Left renal cortex interstitium (tissue), 4 donors: ENCODE measurements at regions not wholly inside any gene's neighbourhood (a gene's known extent, or its start where the extent isn't known, plus 50 kb on each side); places are given as distances from the start of the nearest gene placed in this dataset.
A peak's percentile ranks its signal among the peaks of the same experiment; 100 is the strongest.

Experiments
- DNase-seq, 4 donors: peaks; one replicate each; pipeline ENCODE4 v3.0.0-alpha.2; 2013; ENCODE audit warnings: low read depth in 4 of 4, low spot score in 2 of 4, missing footprints in 1 of 4

- no peak for DNase-seq
Observed at GRCh38 chr5:77157732-77158532, 52.5 kb upstream of the PDE8B start.

GRCh38 chr5:77156379-77156778 is 54.1 kb upstream of the PDE8B start:
- no peak for DNase-seq

- no peak for DNase-seq
Observed at GRCh38 chr5:77155179-77155785, 55.2 kb upstream of the PDE8B start.

- DNase-seq: no peak
Observed at GRCh38 chr5:77152441-77152840, 58.0 kb upstream of the PDE8B start.

- DNase-seq: no peak
Observed at GRCh38 chr5:77151501-77151900, 59.0 kb upstream of the PDE8B start.

GRCh38 chr5:77146896-77147295 is 59.8 kb upstream of the ZBED3 start:
- DNase-seq: no peak

GRCh38 chr5:77145666-77146065 is 58.6 kb upstream of the ZBED3 start:
- DNase-seq: no peak

- DNase-seq: no peak
Observed at GRCh38 chr5:77144837-77145139, 57.7 kb upstream of the ZBED3 start.

- DNase-seq: peak in 2 of 4 donors; percentile 39 to 65
Observed at GRCh38 chr5:77143998-77144836, 57.1 kb upstream of the ZBED3 start.

GRCh38 chr5:77140350-77140749 is 53.3 kb upstream of the ZBED3 start:
- no peak for DNase-seq

- DNase-seq: peak in 3 of 4 donors; percentile 1 to 28 (median 18)
Observed at GRCh38 chr5:77139001-77139400, 51.9 kb upstream of the ZBED3 start.
